Neuronal stem cell (in vitro differentiated cells): ENCODE measurements at regions not wholly inside any gene's neighbourhood (a gene's known extent, or its start where the extent isn't known, plus 50 kb on each side); places are given as distances from the start of the nearest gene placed in this dataset.

Experiments used
- DNase-seq: peaks from one replicate; pipeline ENCODE4 v3.0.0-alpha.2; 2013; ENCODE audit warnings: low spot score
- H2AFZ ChIP-seq: one replicate; pipeline ENCODE4 v1.6.1; 2013; ENCODE audit warnings: mild to moderate bottlenecking, low read length, inconsistent platforms
- H2AK5ac ChIP-seq: 2 replicates; pipeline ENCODE4 v1.6.1; 2013; ENCODE audit warnings: low read depth, mild to moderate bottlenecking, inconsistent platforms, low read length, moderate library complexity, mixed read lengths
- H2BK120ac ChIP-seq: 2 replicates; pipeline ENCODE4 v1.6.1; 2013; ENCODE audit warnings: low read depth, mild to moderate bottlenecking, inconsistent platforms, low read length, moderate library complexity, mixed read lengths
- H2BK12ac ChIP-seq: one replicate; pipeline ENCODE4 v1.6.1; 2013; ENCODE audit warnings: low read length, inconsistent platforms
- H2BK15ac ChIP-seq: 2 replicates; pipeline ENCODE4 v1.6.1; 2013; ENCODE audit warnings: mild to moderate bottlenecking, low read length, inconsistent platforms, mixed read lengths
- H2BK5ac ChIP-seq: one replicate; pipeline ENCODE4 v1.6.1; 2013; ENCODE audit warnings: inconsistent platforms, mild to moderate bottlenecking, low read length, moderate library complexity
- H3K14ac ChIP-seq: one replicate; pipeline ENCODE4 v1.6.1; 2013; ENCODE audit warnings: low read length, inconsistent platforms
- H3K18ac ChIP-seq: 2 replicates; pipeline ENCODE4 v1.6.1; 2013; ENCODE audit warnings: low read length, inconsistent platforms
- H3K23ac ChIP-seq: 2 replicates; pipeline ENCODE4 v1.6.1; 2013; ENCODE audit warnings: low read depth, mild to moderate bottlenecking, mixed read lengths, low read length, inconsistent platforms; ENCODE audit not compliant: poor library complexity
- H3K27ac ChIP-seq: replicated peaks from 3 replicates; pipeline ENCODE4 v1.5.1; 2013; ENCODE audit warnings: low read length, inconsistent platforms
- H3K27me3 ChIP-seq, 3 experiments: 2 replicates each; pipeline ENCODE4 v1.6.1; 2013; ENCODE audit warnings: low read length in 3 of 3, mild to moderate bottlenecking in 2 of 3, inconsistent platforms in 1 of 3, low read depth in 1 of 3, mixed read lengths in 1 of 3, moderate library complexity in 1 of 3; ENCODE audit not compliant: control insufficient read depth in 3 of 3, insufficient read depth in 3 of 3
- H3K36me3 ChIP-seq, 2 donors: replicated peaks in 1 of 2; 2 replicates each; pipeline ENCODE4 v1.6.1; 2013; ENCODE audit warnings: low read length in 2 of 2; ENCODE audit not compliant: control insufficient read depth in 2 of 2, insufficient read depth in 2 of 2
- H3K4ac ChIP-seq: 2 replicates; pipeline ENCODE4 v1.6.1; 2013; ENCODE audit warnings: inconsistent platforms, mild to moderate bottlenecking, low read length, moderate library complexity
- H3K4me1 ChIP-seq, 2 donors: 1 replicate in 1 of 2; 2 replicates in 1 of 2; pipeline ENCODE4 v1.6.1; 2013; ENCODE audit warnings: low read length in 2 of 2, low read depth in 1 of 2; ENCODE audit not compliant: control insufficient read depth in 2 of 2, insufficient read depth in 1 of 2
- H3K4me2 ChIP-seq: one replicate; pipeline ENCODE4 v1.6.1; 2013; ENCODE audit warnings: mild to moderate bottlenecking, low read length, inconsistent platforms; ENCODE audit not compliant: insufficient read depth, poor library complexity, severe bottlenecking
- H3K4me3 ChIP-seq, 2 donors: 2 replicates each; pipeline ENCODE4 v1.5.1; 2013; ENCODE audit warnings: low read length in 2 of 2, mild to moderate bottlenecking in 2 of 2, inconsistent platforms in 1 of 2, moderate library complexity in 1 of 2
- H3K79me1 ChIP-seq: one replicate; pipeline ENCODE4 v1.6.1; 2013; ENCODE audit warnings: low read depth, mild to moderate bottlenecking, inconsistent platforms, low read length, moderate library complexity
- H3K9ac ChIP-seq: one replicate; pipeline ENCODE4 v1.6.1; 2013; ENCODE audit warnings: mild to moderate bottlenecking, low read depth, low read length, inconsistent platforms; ENCODE audit not compliant: poor library complexity
- H3K9me3 ChIP-seq, 2 donors: replicated peaks in 1 of 2; 2 replicates each; pipeline versions ENCODE3 to v1.6.1; 2013; ENCODE audit warnings: low read length in 2 of 2, mild to moderate bottlenecking in 2 of 2, inconsistent platforms in 1 of 2, low read depth in 1 of 2, mixed read lengths in 1 of 2, moderate library complexity in 1 of 2; ENCODE audit not compliant: control insufficient read depth in 2 of 2, insufficient read depth in 1 of 2
- H4K8ac ChIP-seq: one replicate; pipeline ENCODE4 v1.6.1; 2013; ENCODE audit warnings: low read depth, mild to moderate bottlenecking, inconsistent platforms, low read length, moderate library complexity
- H4K91ac ChIP-seq: one replicate; pipeline ENCODE4 v1.6.1; 2013; ENCODE audit warnings: low read length, low read depth, mild to moderate bottlenecking, inconsistent platforms; ENCODE audit not compliant: poor library complexity
- WGBS, 2 donors: extraction: QIAGEN DNeasy Blood & Tissue Kit; methylation state at CpG; one replicate each; pipeline ENCODE4 v1.1.7; 2013; ENCODE audit warnings: missing lambda C conversion rate in 2 of 2, mixed read lengths in 1 of 2; ENCODE audit not compliant: insufficient read length in 2 of 2, insufficient replicate concordance in 1 of 2; ENCODE audit errors: extremely low coverage in 2 of 2; 5-methylcytosine and 5-hydroxymethylcytosine counted together

GRCh38 chr11:37002831-37003230 is 404.8 kb upstream of the RAG2 start:
- H2AFZ ChIP-seq, result no peak overlapping the region
- H3K79me1 ChIP-seq, result no peaks in the 10 kb centered on the region
- no peak overlapping the region for H3K4ac ChIP-seq
- no peak overlapping the region for H3K4me3 ChIP-seq
- H4K8ac ChIP-seq, result no peak overlapping the region
- H4K91ac ChIP-seq, result no peak overlapping the region
- no peak for DNase-seq
- no peak overlapping the region for H2BK5ac ChIP-seq
- H2BK120ac ChIP-seq, result no peak overlapping the region
- no peak overlapping the region for H3K23ac ChIP-seq
- no peak overlapping the region for H3K14ac ChIP-seq
- H2BK15ac ChIP-seq, result no peak overlapping the region
- H3K27me3 ChIP-seq, result no peaks in the 10 kb centered on the region
- no peaks in the 10 kb centered on the region for H3K9me3 ChIP-seq
- no peak overlapping the region for H3K27ac ChIP-seq
- no CpG with 5 or more reads among the region's 3 CpGs for WGBS, 2 donors
- no peak overlapping the region for H2BK12ac ChIP-seq
- H3K4me1 ChIP-seq, result no peaks in the 10 kb centered on the region
- H3K4me2 ChIP-seq, result no peak overlapping the region
- no peak overlapping the region for H3K9ac ChIP-seq
- no peak overlapping the region for H2AK5ac ChIP-seq
- no peaks in the 10 kb centered on the region for H3K36me3 ChIP-seq
- H3K18ac ChIP-seq, result no peak overlapping the region

- Histone ChIP-seq H4K8ac (no peak overlapping the region), H2BK5ac (no peak overlapping the region), H3K23ac (no peak overlapping the region), H2AFZ (no peak overlapping the region), H3K27ac (no peak overlapping the region), H3K79me1 (no peaks in the 10 kb centered on the region), H3K9ac (no peak overlapping the region), H3K27me3 (no peaks in the 10 kb centered on the region), H2BK120ac (no peak overlapping the region), H4K91ac (no peak overlapping the region), H3K4me3 (no peak overlapping the region), H3K14ac (no peak overlapping the region), H2BK15ac (no peak overlapping the region), H2BK12ac (no peak overlapping the region), H3K4me1 (no peaks in the 10 kb centered on the region), H3K4me2 (no peak overlapping the region), H3K9me3 (no peaks in the 10 kb centered on the region), H3K4ac (no peak overlapping the region), H3K18ac (no peak overlapping the region), H3K36me3 (no peaks in the 10 kb centered on the region), H2AK5ac (no peak overlapping the region)
- no peak for DNase-seq
- no CpG with 5 or more reads among the region's 6 CpGs for WGBS, 2 donors
Observed at GRCh38 chr11:36997656-36998055, 399.6 kb upstream of the RAG2 start.

GRCh38 chr11:36996795-36997194 is 398.8 kb upstream of the RAG2 start:
- Histone ChIP-seq H3K27me3 (no peaks in the 10 kb centered on the region), H3K27ac (no peak overlapping the region), H2BK5ac (no peak overlapping the region), H3K79me1 (no peaks in the 10 kb centered on the region), H3K23ac (no peak overlapping the region), H2BK12ac (no peak overlapping the region), H3K9me3 (no peaks in the 10 kb centered on the region), H2BK15ac (no peak overlapping the region), H3K4ac (no peak overlapping the region), H3K18ac (no peak overlapping the region), H3K36me3 (no peaks in the 10 kb centered on the region), H3K9ac (no peak overlapping the region), H2AFZ (no peak overlapping the region), H3K4me2 (no peak overlapping the region), H4K91ac (no peak overlapping the region), H3K4me3 (no peak overlapping the region), H3K4me1 (no peaks in the 10 kb centered on the region), H2AK5ac (no peak overlapping the region), H3K14ac (no peak overlapping the region), H4K8ac (no peak overlapping the region), H2BK120ac (no peak overlapping the region)
- no peak for DNase-seq
- WGBS, 2 donors, result no CpG with 5 or more reads among the region's 3 CpGs

- no peak for DNase-seq
- no peak overlapping the region for H3K27ac ChIP-seq
- H2AFZ ChIP-seq, result no peak overlapping the region
- no peak overlapping the region for H3K4me2 ChIP-seq
- H2BK15ac ChIP-seq, result no peak overlapping the region
- no peak overlapping the region for H3K18ac ChIP-seq
- no peaks in the 10 kb centered on the region for H3K36me3 ChIP-seq
- H2BK12ac ChIP-seq, result no peak overlapping the region
- no peak overlapping the region for H3K14ac ChIP-seq
- no peaks in the 10 kb centered on the region for H3K27me3 ChIP-seq
- no peak overlapping the region for H4K91ac ChIP-seq
- H3K9me3 ChIP-seq, result no peaks in the 10 kb centered on the region
- no peak overlapping the region for H3K9ac ChIP-seq
- H2AK5ac ChIP-seq, result no peak overlapping the region
- no peaks in the 10 kb centered on the region for H3K79me1 ChIP-seq
- WGBS, 2 donors, result no CpG with 5 or more reads among the region's 6 CpGs
- no peak overlapping the region for H2BK5ac ChIP-seq
- H2BK120ac ChIP-seq, result no peak overlapping the region
- H3K23ac ChIP-seq, result no peak overlapping the region
- H4K8ac ChIP-seq, result no peak overlapping the region
- H3K4me3 ChIP-seq, result no peak overlapping the region
- no peak overlapping the region for H3K4ac ChIP-seq
- no peaks in the 10 kb centered on the region for H3K4me1 ChIP-seq
Observed at GRCh38 chr11:36994208-36994607, 396.2 kb upstream of the RAG2 start.
